ENCODE measurements at regions not wholly inside any gene's neighbourhood (a gene's known extent, or its start where the extent isn't known, plus 50 kb on each side); places are given as distances from the start of the nearest gene placed in this dataset.

DNA sequence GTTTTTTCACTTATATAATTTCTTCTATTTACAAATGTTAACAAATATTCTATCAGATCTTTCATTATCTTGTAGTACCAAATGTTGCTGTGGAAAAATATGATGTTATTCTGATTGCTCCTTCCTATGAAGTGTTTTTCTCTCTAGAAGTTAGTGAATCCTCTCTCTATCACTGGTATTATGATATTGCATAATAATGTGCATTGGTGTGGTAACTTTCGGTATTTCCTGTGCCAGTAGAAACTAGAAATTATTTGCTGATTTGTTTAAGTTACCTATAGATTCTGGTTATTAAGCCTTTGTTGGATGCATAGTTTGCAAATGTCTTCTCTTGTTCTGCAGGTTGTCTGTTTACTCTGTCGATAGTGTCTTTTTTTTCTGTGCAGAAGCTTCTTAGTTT is 342.5 kb downstream of the CENPW start:
- DNase-seq (ENCODE audit: insufficient read length) (no peak), FAIRE-seq (no peak)
- TF ChIP-seq POLR2AphosphoS5 (IDR thresholded peaks at IDR 0.05; ENCODE audit: low read depth, low read length) (no peak), TAF1 (IDR thresholded peaks at IDR 0.05; ENCODE audit: borderline replicate concordance, low read depth, low read length) (no peak), POLR2A (IDR thresholded peaks at IDR 0.05; ENCODE audit: low read depth, low read length) (no peak)

DNA sequence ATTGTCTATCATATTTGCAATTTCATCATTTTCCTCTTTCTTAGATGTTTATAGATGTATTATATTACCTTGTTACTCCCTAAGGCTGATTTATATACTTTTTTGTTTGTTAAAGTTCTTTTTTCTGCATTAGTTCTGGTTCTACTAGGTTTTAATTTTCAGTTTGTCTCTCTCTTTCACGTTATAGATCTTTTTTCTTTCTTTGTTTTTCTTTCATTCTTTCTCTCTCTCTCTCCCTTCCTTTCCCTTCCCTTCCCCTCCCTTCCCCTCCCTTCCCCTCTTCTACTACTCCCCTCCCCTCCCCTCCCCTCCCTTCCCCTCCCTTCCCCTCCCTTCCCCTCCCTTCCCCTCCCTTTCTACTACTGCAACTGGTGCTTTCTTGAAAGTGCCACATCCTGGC is 345.3 kb downstream of the CENPW start:
- no peak for FAIRE-seq
- no peak for DNase-seq (ENCODE audit: insufficient read length)
- TF ChIP-seq POLR2AphosphoS5 (IDR thresholded peaks at IDR 0.05; ENCODE audit: low read depth, low read length) (no peak), POLR2A (IDR thresholded peaks at IDR 0.05; ENCODE audit: low read depth, low read length) (no peak), TAF1 (IDR thresholded peaks at IDR 0.05; ENCODE audit: borderline replicate concordance, low read depth, low read length) (no peak)

DNA sequence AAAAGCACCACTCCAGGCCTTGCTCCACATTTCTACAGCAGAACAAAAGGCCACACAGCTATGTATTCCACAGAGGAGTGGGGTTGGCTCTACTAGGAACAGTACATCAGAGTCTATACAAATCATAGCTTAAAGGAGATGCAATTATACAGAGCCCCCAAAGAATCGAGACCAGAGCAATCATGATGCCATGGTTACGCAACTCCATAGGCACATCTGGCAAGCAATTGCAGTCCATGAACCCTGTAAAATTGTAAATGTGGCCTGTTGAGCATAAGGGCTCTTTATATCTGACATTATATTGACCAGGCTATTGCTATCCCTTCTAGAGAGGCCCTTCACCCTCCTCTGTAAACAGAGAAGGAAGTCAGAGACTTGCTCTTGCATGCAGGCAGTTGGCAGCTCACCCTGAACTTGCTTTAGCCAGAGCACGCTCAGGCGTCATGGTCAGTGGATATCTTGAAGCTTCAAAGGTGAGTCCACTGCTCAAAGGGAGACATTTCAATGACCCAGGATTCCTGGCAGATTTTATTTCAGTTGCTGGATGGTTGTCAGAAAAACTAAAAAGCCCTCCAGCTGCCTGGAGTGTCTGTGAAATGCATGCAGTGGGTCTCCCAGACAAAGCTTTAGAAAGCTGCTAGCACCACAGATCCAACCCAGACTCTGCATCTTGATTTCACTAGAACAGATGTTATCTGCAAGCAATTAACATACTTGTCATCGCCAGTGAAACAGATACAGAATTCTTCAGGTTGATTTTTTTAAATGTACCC is 357.2 kb downstream of the CENPW start:
- no peak for TF ChIP-seq POLR2AphosphoS5 (IDR thresholded peaks at IDR 0.05; ENCODE audit: low read depth, low read length)
- no peak for TF ChIP-seq POLR2A (IDR thresholded peaks at IDR 0.05; ENCODE audit: low read depth, low read length)
- TF ChIP-seq TAF1 (IDR thresholded peaks at IDR 0.05; ENCODE audit: borderline replicate concordance, low read depth, low read length) = no peak
- DNase-seq (ENCODE audit: insufficient read length) (no peak), FAIRE-seq (peak; percentile 14)

DNA sequence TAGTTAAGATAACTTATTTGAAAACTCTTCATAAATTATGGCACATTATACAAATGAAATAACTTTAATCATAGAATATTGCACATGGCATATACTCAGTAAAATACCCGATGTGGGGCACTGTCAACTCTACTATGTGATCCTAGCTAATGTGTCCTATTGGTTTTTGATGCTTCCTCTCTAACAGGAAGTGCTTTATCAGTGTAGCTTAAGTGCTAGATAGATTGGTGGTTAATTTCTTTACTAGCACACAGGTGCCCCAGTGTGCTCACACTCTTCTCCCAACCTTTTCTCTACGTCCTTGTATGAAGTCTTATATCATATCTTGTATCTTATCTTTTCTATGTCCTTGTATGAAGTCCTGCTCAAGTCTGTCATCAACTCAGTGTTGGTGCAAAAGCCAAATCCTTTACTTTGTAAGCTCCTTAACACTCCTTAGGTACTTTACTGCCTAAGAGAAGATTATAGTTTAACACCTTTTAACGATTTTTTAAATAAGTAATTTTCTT is 358.9 kb downstream of the CENPW start:
- DNase-seq (ENCODE audit: insufficient read length) (no peak), FAIRE-seq (peak; percentile 42)
- TF ChIP-seq TAF1 (IDR thresholded peaks at IDR 0.05; ENCODE audit: borderline replicate concordance, low read depth, low read length) (no peak), POLR2A (IDR thresholded peaks at IDR 0.05; ENCODE audit: low read depth, low read length) (no peak)

DNA sequence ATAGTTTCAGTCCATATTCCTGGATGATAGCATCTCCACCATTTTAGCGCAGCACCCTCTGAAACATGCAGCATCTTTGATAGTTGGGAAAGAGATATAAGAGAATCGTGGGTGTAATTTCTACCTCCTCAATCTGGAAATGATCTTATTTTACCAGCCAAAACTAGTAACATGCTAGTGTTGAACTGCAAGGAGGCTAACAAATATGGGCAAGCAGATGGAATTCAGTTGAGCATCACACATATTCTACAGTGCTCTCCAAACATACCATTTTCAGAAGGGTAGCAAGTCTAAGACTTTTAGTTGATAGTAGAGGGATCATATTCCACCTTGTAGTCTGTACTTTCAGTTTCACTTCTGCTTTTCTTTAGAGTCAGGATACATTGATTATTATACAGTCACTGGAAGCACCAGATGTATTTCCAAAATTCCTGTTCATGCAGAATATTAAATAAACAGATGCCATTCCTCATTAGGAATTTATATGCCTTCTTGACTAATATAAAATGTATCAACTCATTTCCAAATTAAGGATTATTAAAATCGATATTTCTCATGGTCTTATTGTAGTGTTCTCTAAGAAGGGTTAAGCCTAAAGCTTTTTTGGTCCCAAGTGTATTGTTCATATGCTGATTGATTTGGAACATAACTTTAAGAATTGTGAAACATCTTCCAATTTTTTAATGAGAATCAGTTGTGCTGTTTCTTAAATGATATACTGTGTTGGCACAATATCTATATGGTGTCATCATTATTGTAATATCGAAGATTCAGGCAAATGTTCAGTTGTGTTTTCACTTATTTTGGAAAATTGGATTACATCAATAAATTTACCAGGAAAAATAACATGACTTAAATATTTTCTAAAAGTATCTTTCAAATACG is 362.0 kb downstream of the CENPW start:
- DNase-seq (ENCODE audit: insufficient read length) = no peak
- TF ChIP-seq POLR2AphosphoS5 (IDR thresholded peaks at IDR 0.05; ENCODE audit: low read depth, low read length) (no peak), TAF1 (IDR thresholded peaks at IDR 0.05; ENCODE audit: borderline replicate concordance, low read depth, low read length) (no peak), POLR2A (IDR thresholded peaks at IDR 0.05; ENCODE audit: low read depth, low read length) (no peak)

DNA sequence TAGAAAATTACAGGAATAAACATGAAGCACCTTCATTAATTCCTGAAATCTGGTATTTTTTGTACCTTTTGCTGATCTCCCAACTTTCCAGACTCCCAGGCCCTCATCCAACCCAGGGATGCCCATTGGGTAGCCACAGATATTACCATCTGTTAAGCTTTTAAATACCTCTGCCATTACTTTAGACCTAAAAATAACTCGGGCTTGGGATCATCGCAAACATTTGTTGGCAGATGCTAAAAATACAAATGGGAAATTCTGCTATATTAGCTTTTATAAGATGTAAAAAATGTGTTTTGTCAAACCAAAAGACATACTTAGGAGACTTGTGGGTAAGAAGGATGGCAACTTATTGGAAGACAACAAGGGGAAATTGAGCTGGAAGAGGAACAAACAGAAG is 376.1 kb downstream of the CENPW start:
- DNase-seq (ENCODE audit: insufficient read length) = no peak
- FAIRE-seq = no peak
- no peak for TF ChIP-seq TAF1 (IDR thresholded peaks at IDR 0.05; ENCODE audit: borderline replicate concordance, low read depth, low read length)

More for the DNA sequence above, 362.0 kb downstream of the CENPW start:
- FAIRE-seq = no peak

DNA sequence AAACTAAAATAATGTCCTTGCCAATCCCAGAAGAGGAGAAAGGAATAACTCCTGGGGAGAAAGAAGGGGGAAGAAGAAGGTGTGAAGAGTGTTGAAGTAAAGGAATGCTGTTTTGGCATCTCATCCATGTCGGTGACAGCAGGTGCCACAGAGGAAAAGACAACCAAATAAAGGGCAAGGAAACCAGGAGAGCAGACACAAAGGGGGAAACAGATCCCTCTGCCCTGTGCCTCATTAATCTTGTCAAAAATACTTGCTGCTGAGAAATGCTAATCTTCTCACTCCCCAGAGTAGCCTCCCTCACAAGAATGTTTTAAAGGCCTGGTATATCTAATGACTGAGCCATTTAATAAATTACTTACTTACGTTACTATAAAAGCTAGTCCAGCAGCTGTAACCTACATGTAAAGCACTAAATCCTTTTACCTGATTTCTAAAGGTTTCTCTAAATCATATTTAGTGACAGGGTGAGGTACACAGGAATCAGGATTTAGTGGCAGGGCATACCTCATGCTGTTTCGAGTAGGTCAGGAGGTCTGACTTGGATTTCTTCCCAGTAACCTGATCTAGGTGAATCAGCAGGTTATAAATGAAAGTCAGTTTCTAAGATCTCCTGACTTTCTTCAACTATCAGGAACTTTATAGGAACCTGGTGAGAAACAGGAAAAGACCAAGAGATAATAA is 377.1 kb downstream of the CENPW start:
- DNase-seq (ENCODE audit: insufficient read length) = no peak
- no peak for FAIRE-seq
- no peak for TF ChIP-seq POLR2AphosphoS5 (IDR thresholded peaks at IDR 0.05; ENCODE audit: low read depth, low read length)
- no peak for TF ChIP-seq TAF1 (IDR thresholded peaks at IDR 0.05; ENCODE audit: borderline replicate concordance, low read depth, low read length)
- TF ChIP-seq POLR2A (IDR thresholded peaks at IDR 0.05; ENCODE audit: low read depth, low read length) = no peak

DNA sequence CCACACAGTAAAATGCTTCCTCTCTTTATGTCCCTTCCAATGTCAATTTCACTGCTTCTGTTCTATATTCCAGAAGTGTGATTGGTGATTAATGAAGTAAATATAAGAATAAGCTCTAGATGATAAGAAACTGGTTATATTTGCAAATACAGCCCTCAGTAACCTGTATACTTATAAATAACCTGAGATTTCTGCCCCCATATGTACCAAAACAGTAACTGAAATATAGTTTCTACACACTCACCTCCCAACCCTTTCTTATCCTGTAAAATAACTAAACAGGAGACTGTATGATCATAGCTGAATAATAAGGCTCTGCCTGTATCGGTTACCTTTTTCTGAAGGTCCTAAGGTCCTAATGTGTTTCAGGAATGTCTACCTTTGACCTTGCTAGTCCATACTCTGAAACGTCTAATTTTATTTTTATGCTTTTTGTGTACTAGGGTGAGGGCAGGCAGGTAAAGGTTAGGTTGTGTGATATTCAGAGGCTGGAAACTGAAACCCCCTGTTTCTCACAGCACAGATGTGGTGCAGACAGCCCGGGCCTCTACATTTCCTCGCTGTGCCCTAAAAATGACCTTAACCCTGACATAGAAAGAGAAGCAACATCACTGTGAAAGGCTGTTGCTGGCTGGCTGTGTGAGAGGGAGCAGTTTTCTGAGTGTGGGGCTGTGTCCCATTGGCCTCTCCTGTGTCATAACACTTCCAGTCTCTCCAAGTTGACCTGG is 378.8 kb downstream of the CENPW start:
- no peak for TF ChIP-seq TAF1 (IDR thresholded peaks at IDR 0.05; ENCODE audit: borderline replicate concordance, low read depth, low read length)
- TF ChIP-seq POLR2AphosphoS5 (IDR thresholded peaks at IDR 0.05; ENCODE audit: low read depth, low read length) = no peak
- TF ChIP-seq POLR2A (IDR thresholded peaks at IDR 0.05; ENCODE audit: low read depth, low read length) = no peak
- no peak for DNase-seq (ENCODE audit: insufficient read length)
- peak; percentile 96 for FAIRE-seq

DNA sequence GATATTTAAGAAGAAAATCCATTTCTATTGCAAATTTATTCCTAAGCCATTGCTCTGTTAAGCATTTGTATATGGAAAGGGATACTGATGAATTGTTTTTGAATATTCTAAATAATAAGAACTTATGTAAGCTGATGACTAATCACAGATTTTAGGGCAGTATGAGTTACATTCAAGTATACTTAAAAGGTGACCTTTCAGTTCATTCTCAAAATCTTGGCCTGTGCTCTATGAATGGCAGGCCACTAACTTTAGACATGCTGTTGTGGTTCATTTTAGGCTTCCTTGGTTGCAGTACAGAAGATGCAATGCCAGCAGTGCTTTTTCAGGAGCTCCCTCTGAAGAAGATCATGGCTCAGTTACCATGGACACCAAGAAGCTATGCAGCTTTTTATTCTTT is 380.4 kb downstream of the CENPW start:
- FAIRE-seq (no peak), DNase-seq (ENCODE audit: insufficient read length) (no peak)
- TF ChIP-seq POLR2A (IDR thresholded peaks at IDR 0.05; ENCODE audit: low read depth, low read length) (no peak), TAF1 (IDR thresholded peaks at IDR 0.05; ENCODE audit: borderline replicate concordance, low read depth, low read length) (no peak), POLR2AphosphoS5 (IDR thresholded peaks at IDR 0.05; ENCODE audit: low read depth, low read length) (no peak)

DNA sequence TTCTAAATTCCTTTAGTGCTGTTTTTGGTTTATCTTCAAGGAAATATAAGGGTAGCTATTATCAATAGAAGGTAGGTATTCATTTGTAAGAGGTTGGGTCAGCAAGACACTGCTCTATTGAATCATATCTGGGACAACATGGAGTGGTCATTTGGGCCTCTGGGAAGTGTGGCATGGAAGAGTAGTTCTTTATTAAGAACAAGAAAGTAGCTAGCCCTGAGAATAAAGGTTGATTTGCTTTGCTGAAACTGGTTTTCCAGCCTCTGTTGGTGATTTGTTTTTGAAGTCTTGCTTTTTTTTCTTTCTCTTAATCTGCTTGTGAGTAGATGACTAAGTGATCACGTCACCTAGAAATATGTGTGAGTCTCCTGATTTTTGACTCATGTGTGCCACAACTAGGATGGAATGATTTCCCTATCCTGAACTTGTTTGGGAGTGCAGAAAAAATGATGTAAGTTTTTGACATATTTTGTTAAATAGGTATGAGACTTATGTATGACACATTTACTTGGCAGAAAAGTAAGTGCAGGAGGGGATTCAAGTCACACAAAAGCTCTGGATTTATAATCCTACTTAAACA is 381.8 kb downstream of the CENPW start:
- DNase-seq (ENCODE audit: insufficient read length) (no peak), FAIRE-seq (no peak)

More for the DNA sequence above, 381.8 kb downstream of the CENPW start:
- no peak for TF ChIP-seq TAF1 (IDR thresholded peaks at IDR 0.05; ENCODE audit: borderline replicate concordance, low read depth, low read length)
- TF ChIP-seq POLR2A (IDR thresholded peaks at IDR 0.05; ENCODE audit: low read depth, low read length) = no peak
- TF ChIP-seq POLR2AphosphoS5 (IDR thresholded peaks at IDR 0.05; ENCODE audit: low read depth, low read length) = no peak
